GM12878 (cell line): ENCODE measurements at regions not wholly inside any gene's neighbourhood (a gene's known extent, or its start where the extent isn't known, plus 50 kb on each side); places are given as distances from the start of the nearest gene placed in this dataset.

Experiments
- EZH2 ChIP-seq: IDR thresholded peaks from 2 replicates; pipeline ENCODE4 v1.6.1; 2012; ENCODE audit warnings: low read depth, mild to moderate bottlenecking, control low read depth, inconsistent platforms, low read length, borderline replicate concordance; ENCODE audit not compliant: control insufficient read depth
- HCFC1 ChIP-seq: fragments of 150-350 bp; IDR thresholded peaks from 2 replicates; pipeline ENCODE4 v1.6.1; 2014; ENCODE audit warnings: low read length
- TF ChIP-seq, protein P1 (sequence below): IDR thresholded peaks from 2 replicates; pipeline ENCODE4 v1.6.1; 2011; ENCODE audit warnings: borderline replicate concordance, low read depth, mild to moderate bottlenecking, moderate library complexity, low read length; ENCODE audit not compliant: insufficient read depth, poor library complexity, severe bottlenecking

DNA sequence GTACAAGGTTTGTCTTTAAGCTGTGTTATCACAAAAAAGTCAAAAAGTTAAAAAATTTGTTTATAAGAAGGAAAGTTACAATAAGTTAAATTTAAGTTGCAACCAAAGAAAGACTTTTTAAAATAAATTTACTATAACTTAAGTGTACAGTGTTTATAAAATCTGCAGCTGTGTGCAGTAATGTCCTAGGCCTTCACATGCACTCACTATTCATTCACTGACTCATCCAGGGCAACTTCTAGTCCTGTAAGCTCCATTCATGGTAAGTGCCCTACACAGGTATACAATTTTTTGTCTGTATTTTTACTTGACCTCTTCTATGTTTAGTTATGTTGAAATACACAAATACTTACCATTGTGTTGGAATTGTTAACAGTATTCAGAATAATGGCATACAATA, 667.9 kb upstream of the SLITRK5 start:
- TF ChIP-seq HCFC1 (no peak), EZH2 (no peak)
- TF ChIP-seq, protein P1, sequence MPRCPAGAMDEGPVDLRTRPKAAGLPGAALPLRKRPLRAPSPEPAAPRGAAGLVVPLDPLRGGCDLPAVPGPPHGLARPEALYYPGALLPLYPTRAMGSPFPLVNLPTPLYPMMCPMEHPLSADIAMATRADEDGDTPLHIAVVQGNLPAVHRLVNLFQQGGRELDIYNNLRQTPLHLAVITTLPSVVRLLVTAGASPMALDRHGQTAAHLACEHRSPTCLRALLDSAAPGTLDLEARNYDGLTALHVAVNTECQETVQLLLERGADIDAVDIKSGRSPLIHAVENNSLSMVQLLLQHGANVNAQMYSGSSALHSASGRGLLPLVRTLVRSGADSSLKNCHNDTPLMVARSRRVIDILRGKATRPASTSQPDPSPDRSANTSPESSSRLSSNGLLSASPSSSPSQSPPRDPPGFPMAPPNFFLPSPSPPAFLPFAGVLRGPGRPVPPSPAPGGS = no peak
